Astrocyte (in vitro differentiated cells and primary cell): ENCODE measurements at regions not wholly inside any gene's neighbourhood (a gene's known extent, or its start where the extent isn't known, plus 50 kb on each side); places are given as distances from the start of the nearest gene placed in this dataset.

Source experiments
- CTCF ChIP-seq: IDR thresholded peaks from 2 replicates; pipeline ENCODE4 v1.5.1; 2011; ENCODE audit warnings: low read depth, mild to moderate bottlenecking, inconsistent platforms, low read length, moderate library complexity; ENCODE audit not compliant: insufficient read depth
- EZH2 ChIP-seq: IDR thresholded peaks from 2 replicates; pipeline ENCODE4 v1.6.1; 2012; ENCODE audit warnings: mild to moderate bottlenecking, low read length, inconsistent platforms; ENCODE audit not compliant: insufficient read depth

- TF ChIP-seq CTCF (no peak), EZH2 (no peak)
These were observed 600.8 kb upstream of the ROBO1 start for GRCh38 chr3:80368616-80369015.
